Peyer's patch (tissue), 4 donors: ENCODE measurements at regions not wholly inside any gene's neighbourhood (a gene's known extent, or its start where the extent isn't known, plus 50 kb on each side); places are given as distances from the start of the nearest gene placed in this dataset.

Experiments
- DNase-seq, 3 donors: peaks; one replicate each; pipeline ENCODE4 v3.0.0-alpha.2; 2017 to 2019
- H3K27ac ChIP-seq, 4 donors: fragments of 200-600 bp; sonication (generic); one replicate each; pipeline ENCODE4 v1.5.1; 2016 to 2019
- H3K27me3 ChIP-seq, 2 donors: fragments of 200-600 bp; sonication (generic); one replicate each; pipeline ENCODE4 v1.5.1; 2019
- H3K36me3 ChIP-seq, 3 donors: fragments of 200-600 bp; sonication (generic); one replicate each; pipeline ENCODE4 v1.5.1; 2016 to 2019
- H3K4me1 ChIP-seq, 4 donors: fragments of 200-600 bp; sonication (generic); one replicate each; pipeline ENCODE4 v1.5.1; 2016 to 2019
- H3K4me3 ChIP-seq, 4 donors: fragments of 200-600 bp; sonication (generic); 1 replicate in 3 of 4; 2 replicates in 1 of 4; pipeline ENCODE4 v1.5.1; 2016 to 2019; ENCODE audit warnings: mild to moderate bottlenecking in 1 of 4
- H3K9me3 ChIP-seq, 4 donors: fragments of 200-600 bp; sonication (generic); one replicate each; pipeline ENCODE4 v1.5.1; 2016 to 2019; ENCODE audit warnings: mild to moderate bottlenecking in 1 of 4
- CTCF ChIP-seq, 6 experiments: fragments of 450-650 bp in 4 of 6; fragments of 200-600 bp in 2 of 6; sonication (generic) in 1 of 6; IDR thresholded peaks; one replicate each; pipeline ENCODE4 v1.5.1; 2017 to 2019; ENCODE audit warnings: antibody characterized with exemption in 6 of 6, mild to moderate bottlenecking in 3 of 6, moderate library complexity in 1 of 6
- POLR2A ChIP-seq, 2 donors: fragments of 450-650 bp; IDR thresholded peaks; one replicate each; pipeline ENCODE4 v1.5.1; 2017; ENCODE audit warnings: antibody characterized with exemption in 2 of 2, mild to moderate bottlenecking in 2 of 2, moderate library complexity in 2 of 2

- no peaks in the 10 kb centered on the region for H3K36me3 ChIP-seq
- no peak overlapping the region for H3K27ac ChIP-seq
- no peak overlapping the region for H3K4me3 ChIP-seq
- no peaks in the 10 kb centered on the region for H3K27me3 ChIP-seq
- no peaks in the 10 kb centered on the region for H3K9me3 ChIP-seq
- no peaks in the 10 kb centered on the region for H3K4me1 ChIP-seq
- DNase-seq = no peak
- TF ChIP-seq CTCF (IDR thresholded peaks at IDR 0.05) (no peak), POLR2A (IDR thresholded peaks at IDR 0.05) (no peak)
Measured at GRCh38 chr4:138727731-138728130, 287.9 kb upstream of the NOCT start.

- Histone ChIP-seq H3K27ac (no peak overlapping the region), H3K9me3 (no peaks in the 10 kb centered on the region), H3K27me3 (no peaks in the 10 kb centered on the region), H3K4me1 (no peaks in the 10 kb centered on the region), H3K4me3 (no peak overlapping the region), H3K36me3 (no peaks in the 10 kb centered on the region)
- TF ChIP-seq POLR2A (IDR thresholded peaks at IDR 0.05) (no peak), CTCF (IDR thresholded peaks at IDR 0.05) (no peak)
- DNase-seq = no peak
Measured at GRCh38 chr4:138724530-138724929, 291.1 kb upstream of the NOCT start.

- Histone ChIP-seq H3K27me3 (no peaks in the 10 kb centered on the region), H3K4me1 (no peaks in the 10 kb centered on the region)
- DNase-seq = no peak
Measured at GRCh38 chr4:138716559-138717335, 298.8 kb upstream of the NOCT start.

GRCh38 chr4:138710297-138710696 lies 305.3 kb upstream of the NOCT start:
- Histone ChIP-seq H3K27ac (no peak overlapping the region), H3K36me3 (no peaks in the 10 kb centered on the region), H3K9me3 (no peaks in the 10 kb centered on the region), H3K4me3 (no peak overlapping the region), H3K4me1 (no peaks in the 10 kb centered on the region), H3K27me3 (no peaks in the 10 kb centered on the region)
- DNase-seq = no peak
- TF ChIP-seq CTCF (IDR thresholded peaks at IDR 0.05) (no peak), POLR2A (IDR thresholded peaks at IDR 0.05) (no peak)

More at GRCh38 chr4:138716559-138717335, 298.8 kb upstream of the NOCT start:
- no peak overlapping the region for H3K4me3 ChIP-seq
- no peak for TF ChIP-seq CTCF (IDR thresholded peaks at IDR 0.05)
- TF ChIP-seq POLR2A (IDR thresholded peaks at IDR 0.05) = no peak
- H3K27ac ChIP-seq = no peak overlapping the region
- no peaks in the 10 kb centered on the region for H3K36me3 ChIP-seq
- H3K9me3 ChIP-seq = no peaks in the 10 kb centered on the region

- Histone ChIP-seq H3K27ac (no peak overlapping the region), H3K9me3 (no peaks in the 10 kb centered on the region), H3K36me3 (no peaks in the 10 kb centered on the region), H3K27me3 (no peaks in the 10 kb centered on the region), H3K4me3 (no peak overlapping the region), H3K4me1 (no peaks in the 10 kb centered on the region)
- no peak for DNase-seq
- TF ChIP-seq CTCF (IDR thresholded peaks at IDR 0.05) (no peak), POLR2A (IDR thresholded peaks at IDR 0.05) (no peak)
Measured at GRCh38 chr4:138709859-138710258, 305.7 kb upstream of the NOCT start.
